Endothelial cell (in vitro differentiated cells): ENCODE measurements at regions not wholly inside any gene's neighbourhood (a gene's known extent, or its start where the extent isn't known, plus 50 kb on each side); places are given as distances from the start of the nearest gene placed in this dataset.

ENCODE experiments used
- DNase-seq: peaks from one replicate; pipeline ENCODE4 v3.0.0; 2021; ENCODE audit warnings: low spot score
- H3K27ac Mint-ChIP-seq: one replicate; pipeline ENCODE4 v1.8.0; 2021; ENCODE audit warnings: mixed read lengths, inconsistent platforms; ENCODE audit not compliant: unreplicated experiment
- H3K27me3 Mint-ChIP-seq: one replicate; pipeline ENCODE4 v1.8.0; 2021; ENCODE audit warnings: mild to moderate bottlenecking, moderate library complexity, mixed read lengths, inconsistent platforms; ENCODE audit not compliant: unreplicated experiment
- H3K36me3 Mint-ChIP-seq: one replicate; pipeline ENCODE4 v1.8.0; 2021; ENCODE audit warnings: mild to moderate bottlenecking, low read depth, mixed read lengths, inconsistent platforms; ENCODE audit not compliant: unreplicated experiment
- H3K4me1 Mint-ChIP-seq: one replicate; pipeline ENCODE4 v1.8.0; 2021; ENCODE audit warnings: mild to moderate bottlenecking, mixed read lengths, inconsistent platforms; ENCODE audit not compliant: unreplicated experiment
- H3K4me3 Mint-ChIP-seq: one replicate; pipeline ENCODE4 v1.8.0; 2021; ENCODE audit warnings: mild to moderate bottlenecking, mixed read lengths, inconsistent platforms; ENCODE audit not compliant: unreplicated experiment
- H3K9me3 Mint-ChIP-seq: one replicate; pipeline ENCODE4 v1.8.0; 2021; ENCODE audit warnings: mixed read lengths, inconsistent platforms; ENCODE audit not compliant: unreplicated experiment
- TF ChIP-seq, protein P1 (sequence below): fragments of 200-600 bp; sonication (generic); IDR thresholded peaks from one replicate; pipeline ENCODE4 v1.5.0; 2021; ENCODE audit warnings: antibody characterized with exemption; ENCODE audit not compliant: unreplicated experiment

DNA sequence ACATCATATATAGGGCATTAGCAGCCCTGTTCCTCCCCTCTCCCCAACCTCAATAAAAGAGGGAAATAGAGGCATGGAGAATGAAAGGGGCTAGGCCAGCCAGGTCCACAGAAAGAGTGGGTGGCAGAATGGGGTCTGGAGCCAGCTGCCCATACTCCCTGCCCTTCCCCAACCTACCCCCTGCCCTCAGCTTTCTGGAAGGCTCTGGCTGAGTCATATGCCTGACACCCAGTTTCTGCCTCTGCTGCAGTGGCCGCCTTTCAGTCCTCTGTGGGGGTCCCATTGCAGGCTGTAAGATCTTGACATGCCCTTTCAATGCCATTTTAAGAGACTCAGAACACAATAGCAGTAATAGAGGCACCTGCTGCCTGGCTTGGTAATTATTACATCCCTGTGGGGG is 95.7 kb downstream of the LINGO1 start:
- no peaks in the 10 kb centered on the region for H3K9me3 Mint-ChIP-seq
- no peak overlapping the region for H3K4me3 Mint-ChIP-seq
- no peak for DNase-seq
- peaks cover 8% of the 10 kb centered on the region for H3K27me3 Mint-ChIP-seq
- no peaks in the 10 kb centered on the region for H3K36me3 Mint-ChIP-seq
- H3K4me1 Mint-ChIP-seq: peaks cover 28% of the 10 kb centered on the region
- H3K27ac Mint-ChIP-seq: no peak overlapping the region
- TF ChIP-seq, protein P1, sequence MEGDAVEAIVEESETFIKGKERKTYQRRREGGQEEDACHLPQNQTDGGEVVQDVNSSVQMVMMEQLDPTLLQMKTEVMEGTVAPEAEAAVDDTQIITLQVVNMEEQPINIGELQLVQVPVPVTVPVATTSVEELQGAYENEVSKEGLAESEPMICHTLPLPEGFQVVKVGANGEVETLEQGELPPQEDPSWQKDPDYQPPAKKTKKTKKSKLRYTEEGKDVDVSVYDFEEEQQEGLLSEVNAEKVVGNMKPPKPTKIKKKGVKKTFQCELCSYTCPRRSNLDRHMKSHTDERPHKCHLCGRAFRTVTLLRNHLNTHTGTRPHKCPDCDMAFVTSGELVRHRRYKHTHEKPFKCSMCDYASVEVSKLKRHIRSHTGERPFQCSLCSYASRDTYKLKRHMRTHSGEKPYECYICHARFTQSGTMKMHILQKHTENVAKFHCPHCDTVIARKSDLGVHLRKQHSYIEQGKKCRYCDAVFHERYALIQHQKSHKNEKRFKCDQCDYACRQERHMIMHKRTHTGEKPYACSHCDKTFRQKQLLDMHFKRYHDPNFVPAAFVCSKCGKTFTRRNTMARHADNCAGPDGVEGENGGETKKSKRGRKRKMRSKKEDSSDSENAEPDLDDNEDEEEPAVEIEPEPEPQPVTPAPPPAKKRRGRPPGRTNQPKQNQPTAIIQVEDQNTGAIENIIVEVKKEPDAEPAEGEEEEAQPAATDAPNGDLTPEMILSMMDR: no peak

DNA sequence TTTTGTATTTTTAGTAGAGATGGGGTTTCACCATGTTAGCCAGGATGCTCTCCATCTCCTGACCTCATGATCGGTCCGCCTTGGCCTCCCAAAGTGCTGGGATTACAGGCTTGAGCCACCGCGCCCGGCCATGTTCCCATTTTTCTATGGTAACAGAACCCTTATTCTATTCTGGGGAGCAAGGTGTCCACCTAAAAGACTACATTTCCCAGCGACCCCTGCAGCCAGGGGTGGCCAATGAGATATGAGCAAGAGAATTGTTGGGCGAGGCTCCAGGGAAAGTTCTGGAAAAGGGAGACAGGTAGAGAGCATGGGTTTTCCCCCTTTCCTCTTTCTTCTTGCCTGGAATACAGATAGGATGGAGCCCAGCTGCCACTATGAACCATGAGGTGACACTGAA is 96.9 kb downstream of the LINGO1 start:
- Mint-ChIP-seq H3K4me1 (peaks cover 28% of the 10 kb centered on the region), H3K36me3 (peaks cover 2% of the 10 kb centered on the region), H3K4me3 (no peak overlapping the region), H3K27ac (no peak overlapping the region), H3K27me3 (peaks cover 8% of the 10 kb centered on the region), H3K9me3 (no peaks in the 10 kb centered on the region)
- TF ChIP-seq, protein P1: no peak
- no peak for DNase-seq
